Dermis blood vessel endothelial cell (primary cell): ENCODE measurements at regions not wholly inside any gene's neighbourhood (a gene's known extent, or its start where the extent isn't known, plus 50 kb on each side); places are given as distances from the start of the nearest gene placed in this dataset.

Source experiments
- DNase-seq: peaks from one replicate; pipeline ENCODE4 v3.0.0; 2010

- peak; percentile 11 for DNase-seq
Measured at GRCh38 chr4:136357556-136357955, 1174.7 kb downstream of the PCDH18 start.

GRCh38 chr4:136355970-136356369 lies 1176.3 kb downstream of the PCDH18 start:
- no peak for DNase-seq

- DNase-seq, result no peak
Measured at GRCh38 chr4:136343340-136343739, 1189.0 kb downstream of the PCDH18 start.

- no peak for DNase-seq
Measured at GRCh38 chr4:136342666-136343065, 1189.6 kb downstream of the PCDH18 start.

GRCh38 chr4:136337216-136337615 lies 1195.1 kb downstream of the PCDH18 start:
- no peak for DNase-seq

- DNase-seq, result no peak
Measured at GRCh38 chr4:136336479-136336878, 1195.8 kb downstream of the PCDH18 start.

GRCh38 chr4:136329042-136329662 lies 1203.1 kb downstream of the PCDH18 start:
- peak; percentile 30 for DNase-seq

GRCh38 chr4:136328131-136328530 lies 1204.2 kb downstream of the PCDH18 start:
- DNase-seq, result no peak

GRCh38 chr4:136320465-136320813 lies 1211.9 kb downstream of the PCDH18 start:
- DNase-seq, result no peak

- peak; percentile 7 for DNase-seq
Measured at GRCh38 chr4:136319789-136320464, 1212.4 kb downstream of the PCDH18 start.

GRCh38 chr4:136316961-136317360 lies 1215.3 kb downstream of the PCDH18 start:
- no peak for DNase-seq

GRCh38 chr4:136314686-136315085 lies 1217.6 kb downstream of the PCDH18 start:
- DNase-seq, result peak; percentile 43

- DNase-seq, result no peak
Measured at GRCh38 chr4:136311774-136312173, 1220.5 kb downstream of the PCDH18 start.

- DNase-seq, result no peak
Measured at GRCh38 chr4:136307765-136308164, 1224.5 kb downstream of the PCDH18 start.

GRCh38 chr4:136306361-136306760 lies 1225.9 kb downstream of the PCDH18 start:
- DNase-seq, result no peak

- DNase-seq, result no peak
Measured at GRCh38 chr4:136302566-136302965, 1229.7 kb downstream of the PCDH18 start.

- no peak for DNase-seq
Measured at GRCh38 chr4:136301749-136302495, 1230.4 kb downstream of the PCDH18 start.

GRCh38 chr4:136283977-136284376 lies 1248.3 kb downstream of the PCDH18 start:
- no peak for DNase-seq

- no peak for DNase-seq
Measured at GRCh38 chr4:136281889-136282288, 1250.4 kb downstream of the PCDH18 start.

GRCh38 chr4:136281307-136281706 lies 1251.0 kb downstream of the PCDH18 start:
- DNase-seq, result no peak

GRCh38 chr4:136277741-136278140 lies 1254.6 kb downstream of the PCDH18 start:
- no peak for DNase-seq

- DNase-seq, result no peak
Measured at GRCh38 chr4:136246876-136247275, 1285.4 kb downstream of the PCDH18 start.

- no peak for DNase-seq
Measured at GRCh38 chr4:136241221-136241986, 1290.9 kb downstream of the PCDH18 start.
